ENCODE measurements at regions not wholly inside any gene's neighbourhood (a gene's known extent, or its start where the extent isn't known, plus 50 kb on each side); places are given as distances from the start of the nearest gene placed in this dataset.

DNA sequence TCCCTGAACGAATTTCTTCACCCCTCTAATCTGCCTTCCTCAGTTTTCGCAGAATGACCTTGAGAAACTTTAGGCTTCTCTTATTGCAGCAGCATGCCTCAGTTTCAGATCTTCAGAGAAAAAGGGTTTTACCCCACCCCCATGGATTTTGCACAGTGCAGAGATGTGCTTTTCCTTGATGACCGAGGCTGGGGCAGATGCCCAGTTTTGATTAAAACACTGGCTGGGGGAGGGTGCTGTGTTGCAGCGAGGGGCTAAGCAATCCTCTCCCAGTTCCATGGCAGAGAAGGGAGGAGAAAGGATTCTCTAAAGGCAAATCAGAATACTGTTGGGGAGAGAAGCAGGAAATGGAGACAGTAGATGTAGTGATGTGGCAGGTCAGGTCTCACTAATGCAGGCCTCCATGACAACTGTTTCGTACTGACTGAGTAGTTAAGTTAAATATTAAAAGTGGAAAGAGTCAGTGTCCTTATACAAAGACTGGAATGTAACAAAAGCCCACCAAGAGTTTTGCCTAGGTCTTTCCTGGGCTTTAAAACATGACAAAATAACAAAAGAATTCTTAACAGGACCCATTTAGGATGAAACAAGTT lies 50.8 kb upstream of the PDZD8 start:
- no peak for DNase-seq (ENCODE audit: low read depth)

DNA sequence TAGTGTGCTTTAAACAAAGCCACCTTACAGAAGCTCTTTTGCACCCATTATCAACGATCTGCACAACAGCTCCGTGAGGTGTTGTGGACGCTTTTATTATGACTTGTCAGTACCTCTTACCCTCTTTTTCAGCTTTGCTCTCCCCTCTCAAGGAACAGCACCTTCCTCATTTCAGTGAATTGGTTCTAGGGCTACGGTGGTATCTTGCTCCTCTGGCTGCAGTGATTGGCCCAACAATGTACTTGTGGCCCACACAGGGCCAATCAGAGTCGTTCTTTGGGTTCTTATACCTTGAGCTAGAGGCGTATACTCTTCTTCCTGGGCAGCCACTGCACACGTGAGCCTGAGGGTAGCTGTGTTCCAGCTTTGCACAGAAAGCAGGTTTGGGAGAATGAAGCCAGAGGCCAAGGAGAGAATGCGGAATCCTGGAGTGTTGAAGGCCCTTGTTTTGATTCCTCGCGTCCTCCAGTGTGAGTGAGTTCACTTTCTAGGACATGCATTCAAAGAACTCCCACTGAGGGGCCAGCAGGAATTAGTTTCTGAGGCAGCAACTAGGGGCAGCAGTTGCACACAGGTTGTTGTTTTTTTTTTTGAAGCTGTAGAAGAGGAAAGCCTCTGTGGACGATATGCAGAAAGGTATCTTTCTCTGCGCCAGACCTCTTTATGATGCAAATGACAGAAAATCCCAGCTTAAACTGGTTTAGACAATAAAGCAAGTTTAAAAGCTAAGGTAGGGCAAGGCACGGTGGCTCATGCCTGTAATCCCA lies 49.8 kb upstream of the PDZD8 start:
- no peak for DNase-seq (ENCODE audit: low read depth)

All from fibroblast of gingiva (primary cell).